Ramos (cell line): ENCODE measurements at regions not wholly inside any gene's neighbourhood (a gene's known extent, or its start where the extent isn't known, plus 50 kb on each side); places are given as distances from the start of the nearest gene placed in this dataset.
"Not testable (repeated sequence)": the region's sequence is repeated elsewhere in the genome, so short reads cannot be mapped to it uniquely, and the experiment has no call there.

Source experiments
- in situ Hi-C: fragments of 300-500 bp; cut with MboI; formaldehyde crosslinking; loops from one replicate; pipeline ENCODE4 v1.14.3; 2022; ENCODE audit warnings: low sequenced_read_pairs; ENCODE audit not compliant: unreplicated experiment

DNA sequence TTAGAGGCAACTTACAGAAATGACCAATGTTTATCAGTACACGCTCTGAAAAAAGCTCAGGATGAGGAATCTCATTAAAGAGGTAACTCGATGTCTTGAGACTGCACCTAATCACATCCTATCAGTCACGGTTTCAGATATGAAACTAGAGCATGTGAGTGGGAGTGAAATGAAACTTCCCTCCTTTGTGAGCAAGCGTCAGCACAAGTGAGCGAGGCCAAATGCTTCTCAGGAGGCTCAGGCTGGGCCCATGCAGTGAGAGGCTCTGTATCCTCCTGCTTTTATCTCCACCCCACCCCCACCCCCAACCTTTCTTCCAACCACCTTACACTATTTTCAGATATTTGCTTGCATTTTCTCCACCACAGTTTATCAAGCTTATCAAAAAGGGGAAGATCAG lies 140.8 kb upstream of the RIMS1 start:
- in situ Hi-C loops, result no loop called here

DNA sequence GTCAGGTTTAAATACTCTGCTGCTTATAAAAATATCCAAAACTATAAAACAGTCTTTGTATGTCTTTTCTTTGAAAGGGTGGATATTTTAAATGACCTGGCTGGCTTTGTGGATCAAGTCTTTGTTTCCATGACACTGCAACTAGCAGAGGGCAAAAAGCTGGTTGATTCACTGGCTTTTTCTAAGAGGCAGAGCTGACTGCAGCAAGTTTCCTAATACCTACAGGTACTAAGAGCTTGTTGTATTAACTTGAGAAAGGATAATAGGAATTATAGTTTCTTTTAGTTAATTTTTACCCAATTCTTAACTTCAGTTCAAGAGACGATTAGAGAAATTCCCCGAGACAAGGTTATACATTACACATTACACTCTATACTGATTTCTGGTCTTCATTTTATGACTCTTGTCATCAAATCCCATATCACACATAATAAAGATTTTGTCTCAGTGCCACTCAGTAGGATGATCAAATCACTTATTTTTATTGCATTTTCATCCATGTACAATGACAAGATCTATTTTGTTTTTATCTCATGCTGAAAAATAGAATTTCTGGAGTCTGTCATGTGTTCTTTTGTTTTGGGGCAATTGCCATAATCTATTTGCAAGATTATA lies 120.1 kb upstream of the RIMS1 start:
- in situ Hi-C loops, result no loop called here

DNA sequence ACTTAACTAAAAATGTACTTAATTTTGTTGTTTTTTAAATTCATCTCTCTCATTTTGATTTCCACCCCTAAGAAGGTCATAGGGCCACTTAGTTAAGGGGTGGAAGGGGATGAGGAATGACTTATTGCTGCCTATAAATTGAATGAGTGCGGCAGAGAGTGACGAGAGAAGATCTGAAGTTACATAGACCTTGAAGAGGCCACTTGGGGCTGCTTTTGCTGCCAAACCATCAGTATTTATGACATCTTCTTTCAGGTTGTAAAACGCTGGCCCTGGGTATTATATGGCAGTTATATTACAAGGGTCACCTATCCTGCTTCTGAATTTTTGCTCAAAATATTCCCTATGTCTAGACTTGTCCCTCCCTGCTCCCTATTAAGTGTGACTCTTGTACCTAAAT lies 119.6 kb upstream of the RIMS1 start:
- in situ Hi-C loops, result no loop called here

DNA sequence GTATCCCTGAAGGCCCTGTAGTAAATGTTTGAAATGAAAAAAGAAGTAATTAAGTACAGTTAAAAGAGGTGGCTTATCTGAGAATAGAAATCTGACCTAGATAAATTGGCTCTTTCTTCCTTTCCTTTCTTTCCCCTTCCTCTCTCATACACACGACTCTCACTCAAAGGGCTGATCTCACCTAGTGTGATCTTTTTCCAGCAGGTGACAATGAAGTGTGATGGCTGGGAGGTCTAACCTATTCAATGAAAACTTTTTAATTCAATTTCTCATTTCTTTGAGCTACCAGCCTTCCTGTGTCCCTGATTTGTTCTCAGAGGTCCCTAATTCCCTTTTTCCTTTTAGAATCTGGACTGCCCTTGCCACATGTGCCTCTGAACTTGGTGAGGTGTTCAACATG lies 118.0 kb upstream of the RIMS1 start:
- in situ Hi-C loops, result no loop called here

DNA sequence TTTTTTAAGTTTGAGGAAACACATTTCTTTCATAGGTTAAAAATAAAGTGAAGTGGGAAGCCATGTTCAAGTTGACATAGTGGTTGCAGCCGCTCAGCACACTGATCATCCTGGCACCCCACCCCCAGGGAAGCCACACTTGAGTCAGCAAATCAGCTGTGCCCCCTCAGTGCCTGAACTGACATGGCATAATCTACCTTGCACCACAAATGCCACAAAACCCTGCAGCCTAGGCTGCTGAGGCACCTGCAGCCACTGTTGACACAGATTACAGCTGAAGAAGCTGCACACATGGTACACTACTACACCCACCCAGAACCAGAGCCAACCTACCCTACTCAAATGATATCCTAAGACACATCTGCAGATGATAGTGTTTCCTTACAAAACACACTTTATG lies 77.5 kb upstream of the RIMS1 start:
- in situ Hi-C loops, result no loop called here

DNA sequence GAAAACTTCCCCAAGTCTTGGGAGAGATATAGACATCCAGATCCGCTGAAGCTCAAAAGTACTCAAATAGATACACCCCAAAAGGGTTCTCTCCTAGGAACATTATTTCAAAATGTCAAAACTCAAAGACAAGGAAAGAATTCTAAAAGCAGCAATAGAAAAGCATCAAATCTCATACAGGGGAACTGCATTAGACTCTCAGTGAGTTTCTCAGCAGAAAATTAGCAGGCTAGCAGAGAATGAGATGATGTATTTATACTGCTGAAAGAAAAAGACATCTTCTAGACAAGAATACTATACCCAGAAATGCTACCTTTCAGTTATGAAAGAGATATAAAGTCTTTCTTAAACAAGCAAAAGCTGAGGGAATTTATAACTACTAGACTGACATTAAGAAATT lies 75.5 kb upstream of the RIMS1 start:
- in situ Hi-C loops, result no loop called here

DNA sequence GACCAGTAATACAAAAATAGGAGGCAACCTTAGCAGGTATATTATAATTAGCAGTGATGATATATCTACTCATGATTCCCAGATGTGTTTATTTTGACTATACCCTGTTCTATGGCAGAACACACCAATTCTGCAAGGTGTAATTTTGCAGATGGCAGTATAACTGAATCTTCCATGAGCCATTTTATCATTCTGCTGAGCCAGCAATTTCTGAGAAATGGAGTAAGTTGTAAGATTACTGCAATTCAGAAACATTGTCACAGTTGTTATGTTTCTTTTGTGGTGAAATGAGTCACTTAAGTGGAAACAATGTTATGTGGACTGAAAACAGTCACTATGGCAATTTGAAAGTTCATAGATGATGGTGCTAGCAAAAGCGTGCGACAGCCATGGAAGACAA lies 63.7 kb upstream of the RIMS1 start:
- in situ Hi-C loops, result no loop called here

DNA sequence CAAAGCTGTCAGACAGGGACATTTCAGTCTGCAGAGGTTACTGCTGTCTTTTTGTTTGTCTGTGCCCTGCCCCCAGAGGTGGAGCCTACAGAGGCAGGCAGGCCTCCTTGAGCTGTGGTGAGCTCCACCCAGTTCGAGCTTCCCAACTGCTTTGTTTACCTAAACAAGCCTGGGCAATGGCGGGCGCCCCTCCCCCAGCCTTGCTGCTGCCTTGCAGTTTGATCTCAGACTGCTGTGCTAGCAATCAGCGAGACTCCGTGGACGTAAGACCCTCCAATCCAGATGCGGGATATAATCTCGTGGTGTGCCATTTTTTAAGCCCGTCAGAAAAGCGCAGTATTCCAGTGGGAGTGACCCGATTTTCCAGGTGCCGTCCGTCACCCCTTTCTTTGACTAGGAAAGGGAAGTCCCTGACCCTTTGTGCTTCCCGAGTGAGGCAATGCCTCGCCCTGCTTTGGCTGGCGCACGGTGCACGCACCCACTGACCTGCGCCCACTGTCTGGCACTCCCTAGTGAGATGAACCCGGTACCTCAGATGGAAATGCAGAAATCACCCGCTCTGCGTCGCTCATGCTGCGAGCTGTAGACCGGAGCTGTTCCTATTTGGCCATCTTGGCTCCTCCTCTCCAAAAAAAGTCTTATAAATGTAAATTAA lies 54.1 kb upstream of the RIMS1 start:
- in situ Hi-C loops, result not testable (repeated sequence)
